OCI-LY1 (cell line): ENCODE measurements at regions not wholly inside any gene's neighbourhood (a gene's known extent, or its start where the extent isn't known, plus 50 kb on each side); places are given as distances from the start of the nearest gene placed in this dataset.

Experiments
- H2AFZ ChIP-seq: fragments of 200-600 bp; sonication (generic), shearing (Covaris generic); 2 replicates; pipeline ENCODE4 v1.6.0; 2014; ENCODE audit warnings: antibody characterized with exemption, mild to moderate bottlenecking, low read length
- H3F3A ChIP-seq: fragments of 200-600 bp; sonication (generic), shearing (Covaris generic); 2 replicates; pipeline ENCODE4 v1.6.0; 2014; ENCODE audit warnings: mild to moderate bottlenecking, antibody characterized with exemption, low read length, moderate library complexity; ENCODE audit not compliant: insufficient read depth
- H3K27ac ChIP-seq: fragments of 200-600 bp; sonication (generic); 2 replicates; pipeline ENCODE4 v1.5.1; 2014; ENCODE audit warnings: low read length, mixed run types, mild to moderate bottlenecking, low read depth; ENCODE audit not compliant: poor library complexity, severe bottlenecking
- H3K27me3 ChIP-seq: fragments of 200-600 bp; sonication (generic); 2 replicates; pipeline ENCODE4 v1.6.0; 2014; ENCODE audit warnings: antibody characterized with exemption, mild to moderate bottlenecking, low read length, moderate library complexity; ENCODE audit not compliant: insufficient read depth
- H3K36me3 ChIP-seq: fragments of 200-600 bp; sonication (generic); 2 replicates; pipeline ENCODE4 v1.6.1; 2014; ENCODE audit warnings: mild to moderate bottlenecking, antibody characterized with exemption, low read length, moderate library complexity, mixed read lengths; ENCODE audit not compliant: insufficient read depth
- H3K4me1 ChIP-seq: fragments of 200-600 bp; sonication (generic); 2 replicates; pipeline ENCODE4 v1.5.1; 2014; ENCODE audit warnings: mild to moderate bottlenecking, low read length, moderate library complexity; ENCODE audit not compliant: insufficient read depth, severe bottlenecking
- H3K4me2 ChIP-seq: fragments of 200-600 bp; sonication (generic), shearing (Covaris generic); 2 replicates; pipeline ENCODE4 v1.6.1; 2014; ENCODE audit warnings: low read length
- H3K4me3 ChIP-seq: fragments of 200-600 bp; sonication (generic); 2 replicates; pipeline ENCODE4 v1.5.1; 2014; ENCODE audit warnings: low read length, low read depth, mild to moderate bottlenecking, mixed read lengths; ENCODE audit not compliant: poor library complexity, severe bottlenecking
- H3K79me2 ChIP-seq: fragments of 200-600 bp; shearing (Covaris generic); 2 replicates; pipeline ENCODE4 v1.6.1; 2016; ENCODE audit warnings: mixed run types, low read length, mixed read lengths; ENCODE audit not compliant: insufficient read depth
- H3K9ac ChIP-seq: fragments of 200-600 bp; sonication (generic), shearing (Covaris generic); 2 replicates; pipeline ENCODE4 v1.6.1; 2014; ENCODE audit warnings: mild to moderate bottlenecking, low read length, mixed read lengths
- H3K9me2 ChIP-seq: fragments of 200-600 bp; sonication (generic), shearing (Covaris generic); 2 replicates; pipeline ENCODE4 v1.6.1; 2014; ENCODE audit warnings: low read depth, mild to moderate bottlenecking, low read length, mixed read lengths
- H3K9me3 ChIP-seq: fragments of 200-600 bp; shearing (Covaris generic); 2 replicates; pipeline ENCODE4 v1.6.1; 2014; ENCODE audit warnings: low read length, mixed read lengths
- H4K20me1 ChIP-seq: fragments of 200-600 bp; sonication (generic), shearing (Covaris generic); 2 replicates; pipeline ENCODE4 v1.6.0; 2016; ENCODE audit warnings: mild to moderate bottlenecking, low read length; ENCODE audit not compliant: insufficient read depth
- CTCF ChIP-seq: fragments of 200-600 bp; sonication (generic), shearing (Covaris generic); IDR thresholded peaks from 2 replicates; pipeline ENCODE4 v1.5.1; 2017; ENCODE audit warnings: mild to moderate bottlenecking, antibody characterized with exemption, low read length, moderate library complexity, mixed read lengths
- EZH2 ChIP-seq: fragments of 200-600 bp; sonication (generic), shearing (Covaris generic); IDR thresholded peaks from 2 replicates; pipeline ENCODE4 v1.8.0; 2017; ENCODE audit warnings: borderline replicate concordance, mixed run types, mild to moderate bottlenecking, antibody characterized with exemption, low read length, moderate library complexity, mixed read lengths

GRCh38 chrX:142002471-142002870, 98.8 kb downstream of the MAGEC1 start:
- Histone ChIP-seq H3F3A (no peaks in the 10 kb centered on the region), H3K27me3 (no peaks in the 10 kb centered on the region), H3K4me2 (no peak overlapping the region), H3K9me2 (no peaks in the 10 kb centered on the region), H2AFZ (no peak overlapping the region), H3K27ac (no peak overlapping the region), H3K9ac (no peak overlapping the region), H3K9me3 (no peaks in the 10 kb centered on the region), H3K36me3 (no peaks in the 10 kb centered on the region), H3K4me1 (no peaks in the 10 kb centered on the region), H4K20me1 (no peaks in the 10 kb centered on the region), H3K4me3 (no peak overlapping the region), H3K79me2 (no peaks in the 10 kb centered on the region)
- TF ChIP-seq CTCF = no peak
- no peak for TF ChIP-seq EZH2

GRCh38 chrX:142001934-142002333, 98.2 kb downstream of the MAGEC1 start:
- H3F3A ChIP-seq = no peaks in the 10 kb centered on the region
- no peak overlapping the region for H3K4me2 ChIP-seq
- H3K9me3 ChIP-seq = no peaks in the 10 kb centered on the region
- H3K9ac ChIP-seq = no peak overlapping the region
- no peak overlapping the region for H3K27ac ChIP-seq
- no peaks in the 10 kb centered on the region for H3K36me3 ChIP-seq
- H2AFZ ChIP-seq = no peak overlapping the region
- no peaks in the 10 kb centered on the region for H3K79me2 ChIP-seq
- H3K4me3 ChIP-seq = no peak overlapping the region
- no peaks in the 10 kb centered on the region for H3K4me1 ChIP-seq
- no peaks in the 10 kb centered on the region for H3K9me2 ChIP-seq
- no peak for TF ChIP-seq CTCF
- TF ChIP-seq EZH2 = no peak
- no peaks in the 10 kb centered on the region for H3K27me3 ChIP-seq
- no peaks in the 10 kb centered on the region for H4K20me1 ChIP-seq

GRCh38 chrX:141989815-141990214, 86.1 kb downstream of the MAGEC1 start:
- Histone ChIP-seq H3K9ac (no peak overlapping the region), H3K4me2 (no peak overlapping the region), H3K4me1 (no peaks in the 10 kb centered on the region), H3K27ac (no peak overlapping the region), H2AFZ (no peak overlapping the region), H3K9me3 (no peaks in the 10 kb centered on the region), H3K36me3 (no peaks in the 10 kb centered on the region), H4K20me1 (no peaks in the 10 kb centered on the region), H3K4me3 (no peak overlapping the region), H3K79me2 (no peaks in the 10 kb centered on the region), H3F3A (no peaks in the 10 kb centered on the region), H3K9me2 (no peaks in the 10 kb centered on the region), H3K27me3 (no peaks in the 10 kb centered on the region)
- TF ChIP-seq CTCF = no peak
- no peak for TF ChIP-seq EZH2
